ENCODE measurements at regions not wholly inside any gene's neighbourhood (a gene's known extent, or its start where the extent isn't known, plus 50 kb on each side); places are given as distances from the start of the nearest gene placed in this dataset.
"Not testable (repeated sequence)": the region's sequence is repeated elsewhere in the genome, so short reads cannot be mapped to it uniquely, and the experiment has no call there.

DNA sequence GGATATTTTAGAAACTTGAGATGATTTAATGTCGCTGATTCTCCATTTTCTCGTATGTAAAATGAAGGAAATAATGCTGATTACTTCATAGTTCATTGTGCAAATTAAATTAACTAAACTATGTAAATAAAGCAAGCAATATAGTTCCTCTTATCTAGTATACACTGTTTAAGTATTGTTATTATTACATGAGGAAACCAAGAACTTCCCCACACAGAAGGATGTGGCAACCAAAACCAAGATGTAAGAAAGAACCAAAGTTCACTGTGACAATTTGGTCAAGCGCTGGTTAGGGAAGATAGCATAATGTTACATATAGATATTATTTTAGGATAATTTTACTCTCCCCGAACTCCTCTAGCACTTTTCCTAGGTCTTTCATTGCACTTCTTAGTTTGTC is 103.2 kb downstream of the XKR3 start:
- H2BK120ac ChIP-seq (ENCODE audit: low read depth, low read length): no peak overlapping the region
- no peak overlapping the region for H3K14ac ChIP-seq (ENCODE audit: low read length)
- H3K4me2 ChIP-seq (ENCODE audit: insufficient read depth, low read length, poor library complexity, severe bottlenecking): no peak overlapping the region
- WGBS, 2 donors (ENCODE audit: extremely low coverage in 2 of 2, insufficient read length in 2 of 2, insufficient replicate concordance in 1 of 2): no CpG with 5 or more reads among the region's 4 CpGs
- no peak overlapping the region for H3K23ac ChIP-seq (ENCODE audit: low read depth, low read length, poor library complexity)
- H2AK5ac ChIP-seq (ENCODE audit: low read depth, low read length): no peak overlapping the region
- H2BK5ac ChIP-seq (ENCODE audit: low read length): no peak overlapping the region
- no peak overlapping the region for H4K8ac ChIP-seq (ENCODE audit: low read depth, low read length)
- no peak for DNase-seq (ENCODE audit: low spot score)
- no peak overlapping the region for H2BK15ac ChIP-seq (ENCODE audit: low read length)
- H2AFZ ChIP-seq (ENCODE audit: low read length): no peak overlapping the region
- peaks cover 0 to 4% (median 0%) of the 10 kb centered on the region in 3 experiments for H3K27me3 ChIP-seq (ENCODE audit: control insufficient read depth in 3 of 3, insufficient read depth in 3 of 3, low read depth in 1 of 3, low read length in 3 of 3)
- H3K9ac ChIP-seq (ENCODE audit: low read depth, low read length, poor library complexity): no peak overlapping the region
- no peak overlapping the region for H4K91ac ChIP-seq (ENCODE audit: low read depth, low read length, poor library complexity)
- no peak overlapping the region for H3K27ac ChIP-seq (replicated peaks; ENCODE audit: low read length)
- H3K4me3 ChIP-seq (ENCODE audit: low read length in 2 of 2): no peak overlapping the region
- H3K18ac ChIP-seq (ENCODE audit: low read length): no peak overlapping the region
- H3K79me1 ChIP-seq (ENCODE audit: low read depth, low read length): no peaks in the 10 kb centered on the region
- H3K36me3 ChIP-seq (replicated peaks in 1 of 2; ENCODE audit: control insufficient read depth in 2 of 2, insufficient read depth in 2 of 2, low read length in 2 of 2): no peaks in the 10 kb centered on the region
- H3K9me3 ChIP-seq (replicated peaks in 1 of 2; ENCODE audit: control insufficient read depth in 2 of 2, insufficient read depth in 1 of 2, low read depth in 1 of 2, low read length in 2 of 2): peaks cover 0 to 5% of the 10 kb centered on the region in 2 donors
- H3K4ac ChIP-seq (ENCODE audit: low read length): no peak overlapping the region
- H3K4me1 ChIP-seq (ENCODE audit: control insufficient read depth in 2 of 2, insufficient read depth in 1 of 2, low read depth in 1 of 2, low read length in 2 of 2): no peaks in the 10 kb centered on the region
- H2BK12ac ChIP-seq (ENCODE audit: low read length): no peak overlapping the region

DNA sequence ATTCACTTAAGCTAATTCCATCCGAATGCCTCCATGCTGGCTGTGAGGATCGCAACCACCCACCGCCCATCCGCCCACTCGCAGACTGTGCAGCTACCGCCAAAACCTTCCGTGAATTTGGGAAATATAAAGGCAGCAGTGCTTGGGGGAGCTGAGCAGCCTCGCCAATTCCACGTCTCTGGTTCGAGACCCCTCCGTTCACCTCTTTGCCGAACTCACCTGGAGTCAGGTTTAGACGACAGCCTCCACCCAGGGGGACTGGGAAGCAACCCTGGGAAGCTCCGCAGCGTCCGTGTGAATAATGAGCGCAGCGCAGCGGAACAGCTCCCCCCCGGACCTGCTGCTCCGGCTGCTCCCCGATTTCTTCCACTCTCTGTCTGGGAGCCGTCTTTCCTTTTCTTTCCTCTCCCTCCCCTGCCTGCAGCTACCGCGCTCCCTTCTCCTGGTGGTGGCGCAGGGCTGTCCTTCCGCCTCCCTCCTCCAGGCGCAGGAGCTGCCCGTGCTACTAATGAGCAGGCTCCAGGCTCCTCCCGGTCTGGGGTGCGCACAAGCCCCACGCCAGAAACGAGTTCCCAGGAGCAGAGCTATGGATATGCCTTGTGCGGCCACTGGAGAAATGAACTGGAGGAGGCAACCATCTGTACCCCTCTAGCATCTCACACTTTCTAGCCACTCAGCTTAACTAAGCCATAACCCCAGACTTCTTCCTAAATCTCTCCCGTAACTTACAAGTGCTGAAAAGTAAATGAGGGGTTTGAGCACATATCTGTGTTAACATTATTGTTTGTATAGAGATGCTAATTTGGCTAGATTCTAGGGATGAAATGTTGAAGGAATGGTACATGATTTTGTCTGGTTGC is 107.3 kb downstream of the XKR3 start:
- no peaks in the 10 kb centered on the region for H3K4me1 ChIP-seq (ENCODE audit: control insufficient read depth in 2 of 2, insufficient read depth in 1 of 2, low read depth in 1 of 2, low read length in 2 of 2)
- no peak overlapping the region for H3K18ac ChIP-seq (ENCODE audit: low read length)
- DNase-seq (ENCODE audit: low spot score): no peak
- H3K36me3 ChIP-seq (replicated peaks in 1 of 2; ENCODE audit: control insufficient read depth in 2 of 2, insufficient read depth in 2 of 2, low read length in 2 of 2): no peaks in the 10 kb centered on the region
- H2AK5ac ChIP-seq (ENCODE audit: low read depth, low read length): no peak overlapping the region
- no peaks in the 10 kb centered on the region for H3K79me1 ChIP-seq (ENCODE audit: low read depth, low read length)
- no peak overlapping the region for H2BK5ac ChIP-seq (ENCODE audit: low read length)
- no peak overlapping the region for H3K4me2 ChIP-seq (ENCODE audit: insufficient read depth, low read length, poor library complexity, severe bottlenecking)
- H3K27ac ChIP-seq (replicated peaks; ENCODE audit: low read length): no peak overlapping the region
- H3K23ac ChIP-seq (ENCODE audit: low read depth, low read length, poor library complexity): peak overlapping the region; percentile 44
- no peak overlapping the region for H3K14ac ChIP-seq (ENCODE audit: low read length)
- H3K9ac ChIP-seq (ENCODE audit: low read depth, low read length, poor library complexity): no peak overlapping the region
- H2BK120ac ChIP-seq (ENCODE audit: low read depth, low read length): no peak overlapping the region
- H4K8ac ChIP-seq (ENCODE audit: low read depth, low read length): no peak overlapping the region
- no peak overlapping the region for H2BK12ac ChIP-seq (ENCODE audit: low read length)
- H3K4ac ChIP-seq (ENCODE audit: low read length): no peak overlapping the region
- H4K91ac ChIP-seq (ENCODE audit: low read depth, low read length, poor library complexity): no peak overlapping the region
- no peak overlapping the region for H2AFZ ChIP-seq (ENCODE audit: low read length)
- H2BK15ac ChIP-seq (ENCODE audit: low read length): no peak overlapping the region
- H3K9me3 ChIP-seq (replicated peaks in 1 of 2; ENCODE audit: control insufficient read depth in 2 of 2, insufficient read depth in 1 of 2, low read depth in 1 of 2, low read length in 2 of 2): peaks cover 0 to 3% of the 10 kb centered on the region in 2 donors
- H3K27me3 ChIP-seq (ENCODE audit: control insufficient read depth in 3 of 3, insufficient read depth in 3 of 3, low read depth in 1 of 3, low read length in 3 of 3): peaks cover 0 to 4% (median 0%) of the 10 kb centered on the region in 3 experiments
- WGBS, 2 donors (ENCODE audit: extremely low coverage in 2 of 2, insufficient read length in 2 of 2, insufficient replicate concordance in 1 of 2): no CpG with 5 or more reads among the region's 35 CpGs
- H3K4me3 ChIP-seq (ENCODE audit: low read length in 2 of 2): peak overlapping the region in 1 of 2 donors; percentile 54

DNA sequence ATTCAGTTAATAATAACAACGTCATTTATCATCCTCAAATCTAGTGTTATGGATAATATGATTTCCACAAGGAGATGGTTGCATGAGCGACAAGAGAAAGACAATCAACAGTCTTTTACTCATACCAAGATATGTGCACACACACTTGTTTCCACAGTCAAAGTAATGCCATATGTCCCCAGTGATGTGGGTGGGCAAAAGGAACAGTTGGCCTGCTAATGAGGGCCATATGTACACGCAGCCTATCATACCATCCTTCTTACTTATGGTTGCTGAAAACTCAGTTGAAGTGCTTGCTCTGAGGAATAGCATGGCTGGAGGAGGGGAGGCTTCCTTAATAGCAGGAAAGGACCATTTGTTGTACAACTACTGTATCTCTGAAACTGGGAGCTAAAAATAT is 110.6 kb downstream of the XKR3 start:
- H3K4me1 ChIP-seq (ENCODE audit: control insufficient read depth in 2 of 2, insufficient read depth in 1 of 2, low read depth in 1 of 2, low read length in 2 of 2); H3K9ac ChIP-seq (ENCODE audit: low read depth, low read length, poor library complexity); H3K4ac ChIP-seq (ENCODE audit: low read length); H3K27ac ChIP-seq (replicated peaks; ENCODE audit: low read length); H3K18ac ChIP-seq (ENCODE audit: low read length); H3K4me2 ChIP-seq (ENCODE audit: insufficient read depth, low read length, poor library complexity, severe bottlenecking); H3K27me3 ChIP-seq (ENCODE audit: control insufficient read depth in 3 of 3, insufficient read depth in 3 of 3, low read depth in 1 of 3, low read length in 3 of 3); DNase-seq (ENCODE audit: low spot score); H3K9me3 ChIP-seq (replicated peaks in 1 of 2; ENCODE audit: control insufficient read depth in 2 of 2, insufficient read depth in 1 of 2, low read depth in 1 of 2, low read length in 2 of 2); H2BK5ac ChIP-seq (ENCODE audit: low read length); H3K4me3 ChIP-seq (ENCODE audit: low read length in 2 of 2); H2BK12ac ChIP-seq (ENCODE audit: low read length); H2BK15ac ChIP-seq (ENCODE audit: low read length); H2BK120ac ChIP-seq (ENCODE audit: low read depth, low read length); H3K23ac ChIP-seq (ENCODE audit: low read depth, low read length, poor library complexity); H4K91ac ChIP-seq (ENCODE audit: low read depth, low read length, poor library complexity); H2AK5ac ChIP-seq (ENCODE audit: low read depth, low read length); H3K14ac ChIP-seq (ENCODE audit: low read length); H3K36me3 ChIP-seq (replicated peaks in 1 of 2; ENCODE audit: control insufficient read depth in 2 of 2, insufficient read depth in 2 of 2, low read length in 2 of 2); H4K8ac ChIP-seq (ENCODE audit: low read depth, low read length); H3K79me1 ChIP-seq (ENCODE audit: low read depth, low read length); H2AFZ ChIP-seq (ENCODE audit: low read length): not testable (repeated sequence)
- no CpG with 5 or more reads among the region's 3 CpGs for WGBS, 2 donors (ENCODE audit: extremely low coverage in 2 of 2, insufficient read length in 2 of 2, insufficient replicate concordance in 1 of 2)

DNA sequence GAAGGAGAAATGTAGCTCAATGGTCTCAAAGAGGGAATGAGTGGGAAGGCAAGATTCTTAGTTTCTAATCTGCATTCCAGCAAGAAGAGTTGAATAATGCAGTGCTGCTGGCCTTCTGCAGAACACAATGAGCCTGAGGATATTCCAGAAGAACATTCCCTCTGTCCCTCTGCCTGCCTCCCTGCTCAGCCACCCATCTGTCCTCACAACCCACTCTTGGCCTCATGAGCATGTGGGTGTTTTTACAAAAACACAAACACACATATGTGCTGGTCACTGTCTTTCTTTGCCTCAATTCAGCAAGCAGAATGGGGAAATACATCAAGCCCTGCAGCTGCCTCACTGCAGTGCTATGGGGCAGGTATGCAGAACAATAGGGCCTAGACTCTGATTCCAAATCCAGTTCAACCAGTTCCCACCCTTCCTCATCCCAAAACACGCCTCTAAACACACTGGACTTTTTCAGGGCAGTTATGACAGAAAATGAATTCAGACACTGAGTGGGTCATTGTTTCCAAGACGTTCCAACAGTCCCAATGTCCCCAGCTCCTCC is 109.8 kb upstream of the CCT8L2 start:
- H2BK15ac ChIP-seq (ENCODE audit: low read length); H2BK120ac ChIP-seq (ENCODE audit: low read depth, low read length); H3K36me3 ChIP-seq (replicated peaks in 1 of 2; ENCODE audit: control insufficient read depth in 2 of 2, insufficient read depth in 2 of 2, low read length in 2 of 2); H4K8ac ChIP-seq (ENCODE audit: low read depth, low read length); H4K91ac ChIP-seq (ENCODE audit: low read depth, low read length, poor library complexity); H3K9ac ChIP-seq (ENCODE audit: low read depth, low read length, poor library complexity); H3K79me1 ChIP-seq (ENCODE audit: low read depth, low read length); H2BK12ac ChIP-seq (ENCODE audit: low read length); H3K18ac ChIP-seq (ENCODE audit: low read length); H3K23ac ChIP-seq (ENCODE audit: low read depth, low read length, poor library complexity); H3K4me3 ChIP-seq (ENCODE audit: low read length in 2 of 2); H3K9me3 ChIP-seq (replicated peaks in 1 of 2; ENCODE audit: control insufficient read depth in 2 of 2, insufficient read depth in 1 of 2, low read depth in 1 of 2, low read length in 2 of 2); H3K4me1 ChIP-seq (ENCODE audit: control insufficient read depth in 2 of 2, insufficient read depth in 1 of 2, low read depth in 1 of 2, low read length in 2 of 2); DNase-seq (ENCODE audit: low spot score); H3K4ac ChIP-seq (ENCODE audit: low read length); H3K4me2 ChIP-seq (ENCODE audit: insufficient read depth, low read length, poor library complexity, severe bottlenecking); H3K14ac ChIP-seq (ENCODE audit: low read length); H2AFZ ChIP-seq (ENCODE audit: low read length); H3K27me3 ChIP-seq (ENCODE audit: control insufficient read depth in 3 of 3, insufficient read depth in 3 of 3, low read depth in 1 of 3, low read length in 3 of 3); H3K27ac ChIP-seq (replicated peaks; ENCODE audit: low read length); H2BK5ac ChIP-seq (ENCODE audit: low read length); H2AK5ac ChIP-seq (ENCODE audit: low read depth, low read length): not testable (repeated sequence)
- WGBS, 2 donors (ENCODE audit: extremely low coverage in 2 of 2, insufficient read length in 2 of 2, insufficient replicate concordance in 1 of 2): no CpG with 5 or more reads among the region's 2 CpGs
